ENCODE measurements at regions not wholly inside any gene's neighbourhood (a gene's known extent, or its start where the extent isn't known, plus 50 kb on each side); places are given as distances from the start of the nearest gene placed in this dataset.

DNA sequence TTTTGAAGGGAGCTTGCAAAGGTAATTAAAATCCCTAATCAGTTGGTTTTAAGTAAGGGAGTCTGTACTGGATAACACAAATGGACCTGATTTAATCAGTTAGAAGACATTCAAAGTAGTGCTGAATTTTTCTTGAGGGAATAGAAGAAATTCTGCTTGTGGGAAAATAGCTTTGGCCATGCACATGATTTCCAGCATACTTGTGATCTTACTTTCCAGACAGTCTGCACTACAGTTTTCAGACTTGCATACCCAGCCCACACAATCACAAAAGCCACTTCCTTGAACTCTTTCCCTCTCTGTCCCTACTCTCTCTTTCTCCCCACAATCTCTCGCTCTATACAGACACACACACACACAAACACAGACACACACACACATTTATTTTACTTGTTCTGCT is 852.1 kb downstream of the PLA2G4A start:
- Histone ChIP-seq H3K4me3 (no peak overlapping the region), H3K4me1 (no peaks in the 10 kb centered on the region), H3K27me3 (no peaks in the 10 kb centered on the region), H3K9me3 (no peaks in the 10 kb centered on the region), H3K27ac (no peak overlapping the region), H3K36me3 (no peaks in the 10 kb centered on the region)
- intact Hi-C loops (cut with DNase I), result no loop called here
- DNase-seq, result no peak
- WGBS, 2 donors, result 69 to 71% methylated on average over 1 of the region's 1 CpG
- TF ChIP-seq POLR2AphosphoS5 (IDR thresholded peaks at IDR 0.05) (no peak), CTCF (IDR thresholded peaks at IDR 0.05) (no peak), EP300 (IDR thresholded peaks at IDR 0.05) (no peak), POLR2A (IDR thresholded peaks at IDR 0.05) (no peak)

- H3K36me3 ChIP-seq, result no peaks in the 10 kb centered on the region
- no peak overlapping the region for H3K4me3 ChIP-seq
- 34 to 60% methylated on average over 2 of the region's 2 CpGs for WGBS, 2 donors
- no peaks in the 10 kb centered on the region for H3K4me1 ChIP-seq
- no peaks in the 10 kb centered on the region for H3K27me3 ChIP-seq
- DNase-seq, result no peak
- intact Hi-C loops (cut with DNase I), result no loop called here
- no peak overlapping the region for H3K27ac ChIP-seq
- no peaks in the 10 kb centered on the region for H3K9me3 ChIP-seq
- TF ChIP-seq POLR2AphosphoS5 (IDR thresholded peaks at IDR 0.05) (no peak), POLR2A (IDR thresholded peaks at IDR 0.05) (no peak), EP300 (IDR thresholded peaks at IDR 0.05) (no peak), CTCF (IDR thresholded peaks at IDR 0.05) (no peak)
These were observed 853.4 kb downstream of the PLA2G4A start for GRCh38 chr1:187682112-187682511.

GRCh38 chr1:187685333-187685732 is 856.6 kb downstream of the PLA2G4A start:
- Histone ChIP-seq H3K4me3 (no peak overlapping the region), H3K27me3 (no peaks in the 10 kb centered on the region), H3K27ac (no peak overlapping the region), H3K4me1 (no peaks in the 10 kb centered on the region), H3K9me3 (no peaks in the 10 kb centered on the region), H3K36me3 (no peaks in the 10 kb centered on the region)
- DNase-seq, result no peak
- intact Hi-C loops (cut with DNase I), result no loop called here
- TF ChIP-seq POLR2AphosphoS5 (IDR thresholded peaks at IDR 0.05) (no peak), EP300 (IDR thresholded peaks at IDR 0.05) (no peak), CTCF (IDR thresholded peaks at IDR 0.05) (no peak), POLR2A (IDR thresholded peaks at IDR 0.05) (no peak)

DNA sequence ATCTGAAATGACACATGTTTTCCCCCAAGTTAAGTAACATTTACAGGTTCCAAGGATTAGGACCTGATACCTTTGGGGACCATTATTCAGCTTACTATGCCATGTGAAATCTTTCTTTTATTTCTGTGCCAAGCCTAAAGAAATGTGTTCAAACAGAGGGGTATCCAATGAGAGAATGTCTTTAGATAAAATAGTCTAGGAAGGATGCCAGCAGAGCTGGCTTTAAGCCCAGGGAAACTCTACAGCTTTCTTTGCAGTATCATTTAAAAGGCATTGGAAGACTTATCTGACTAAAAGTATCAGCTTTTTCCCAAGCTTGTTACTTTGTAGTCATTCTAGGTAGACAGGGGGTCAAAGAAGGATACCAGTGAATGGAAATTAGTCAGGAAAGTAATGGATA is 860.4 kb downstream of the PLA2G4A start:
- DNase-seq, result no peak
- Histone ChIP-seq H3K9me3 (no peaks in the 10 kb centered on the region), H3K4me3 (no peak overlapping the region), H3K4me1 (no peaks in the 10 kb centered on the region), H3K27me3 (no peaks in the 10 kb centered on the region), H3K36me3 (no peaks in the 10 kb centered on the region), H3K27ac (no peak overlapping the region)
- intact Hi-C loops (cut with DNase I), result no loop called here
- TF ChIP-seq POLR2A (IDR thresholded peaks at IDR 0.05) (no peak), EP300 (IDR thresholded peaks at IDR 0.05) (no peak), CTCF (IDR thresholded peaks at IDR 0.05) (no peak), POLR2AphosphoS5 (IDR thresholded peaks at IDR 0.05) (no peak)

- Histone ChIP-seq H3K36me3 (no peaks in the 10 kb centered on the region), H3K9me3 (no peaks in the 10 kb centered on the region), H3K4me1 (no peaks in the 10 kb centered on the region), H3K27me3 (no peaks in the 10 kb centered on the region), H3K4me3 (no peak overlapping the region), H3K27ac (no peak overlapping the region)
- 63 to 86% methylated on average over 2 of the region's 2 CpGs for WGBS, 2 donors
- no peak for DNase-seq
- intact Hi-C loops (cut with DNase I), result no loop called here
- TF ChIP-seq CTCF (IDR thresholded peaks at IDR 0.05), result no peak
- no peak for TF ChIP-seq POLR2A (IDR thresholded peaks at IDR 0.05)
- TF ChIP-seq EP300 (IDR thresholded peaks at IDR 0.05), result no peak
- TF ChIP-seq POLR2AphosphoS5 (IDR thresholded peaks at IDR 0.05), result no peak
These were observed 862.7 kb downstream of the PLA2G4A start for GRCh38 chr1:187691439-187691838.

All from sigmoid colon (tissue), 6 donors.